ENCODE measurements at regions not wholly inside any gene's neighbourhood (a gene's known extent, or its start where the extent isn't known, plus 50 kb on each side); places are given as distances from the start of the nearest gene placed in this dataset.
"Not testable (repeated sequence)": the region's sequence is repeated elsewhere in the genome, so short reads cannot be mapped to it uniquely, and the experiment has no call there.

DNA sequence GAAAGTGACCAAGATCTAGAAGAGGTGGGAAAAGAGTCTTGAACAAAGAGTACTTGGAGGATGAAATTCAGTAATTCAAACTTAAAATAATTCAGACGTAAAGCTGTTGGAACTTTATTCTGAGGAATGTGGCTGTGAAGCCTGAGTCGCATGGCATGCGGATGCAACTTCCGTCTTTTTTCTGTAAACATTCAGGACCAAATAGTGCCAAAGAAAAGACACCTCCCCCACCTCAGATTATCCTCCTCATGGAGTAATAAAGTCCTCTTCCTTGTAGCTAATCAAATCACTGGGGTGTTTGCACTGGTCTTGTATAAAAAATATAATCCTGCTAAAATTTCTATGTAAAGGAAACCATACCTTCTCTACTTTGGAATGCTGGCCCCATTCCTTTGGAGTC lies 790.4 kb downstream of the TSN start:
- H3K36me3 ChIP-seq, result no peaks in the 10 kb centered on the region
- H3K4me3 ChIP-seq, result no peak overlapping the region
- H3K27me3 ChIP-seq, result no peaks in the 10 kb centered on the region
- no peak overlapping the region for H3K27ac ChIP-seq
- TF ChIP-seq, protein P1, sequence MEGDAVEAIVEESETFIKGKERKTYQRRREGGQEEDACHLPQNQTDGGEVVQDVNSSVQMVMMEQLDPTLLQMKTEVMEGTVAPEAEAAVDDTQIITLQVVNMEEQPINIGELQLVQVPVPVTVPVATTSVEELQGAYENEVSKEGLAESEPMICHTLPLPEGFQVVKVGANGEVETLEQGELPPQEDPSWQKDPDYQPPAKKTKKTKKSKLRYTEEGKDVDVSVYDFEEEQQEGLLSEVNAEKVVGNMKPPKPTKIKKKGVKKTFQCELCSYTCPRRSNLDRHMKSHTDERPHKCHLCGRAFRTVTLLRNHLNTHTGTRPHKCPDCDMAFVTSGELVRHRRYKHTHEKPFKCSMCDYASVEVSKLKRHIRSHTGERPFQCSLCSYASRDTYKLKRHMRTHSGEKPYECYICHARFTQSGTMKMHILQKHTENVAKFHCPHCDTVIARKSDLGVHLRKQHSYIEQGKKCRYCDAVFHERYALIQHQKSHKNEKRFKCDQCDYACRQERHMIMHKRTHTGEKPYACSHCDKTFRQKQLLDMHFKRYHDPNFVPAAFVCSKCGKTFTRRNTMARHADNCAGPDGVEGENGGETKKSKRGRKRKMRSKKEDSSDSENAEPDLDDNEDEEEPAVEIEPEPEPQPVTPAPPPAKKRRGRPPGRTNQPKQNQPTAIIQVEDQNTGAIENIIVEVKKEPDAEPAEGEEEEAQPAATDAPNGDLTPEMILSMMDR (IDR thresholded peaks at IDR 0.05), result no peak
- TF ChIP-seq POLR2A (IDR thresholded peaks at IDR 0.05), result no peak
- no peaks in the 10 kb centered on the region for H3K4me1 ChIP-seq
- DNase-seq, result no peak
- no peaks in the 10 kb centered on the region for H3K9me3 ChIP-seq

DNA sequence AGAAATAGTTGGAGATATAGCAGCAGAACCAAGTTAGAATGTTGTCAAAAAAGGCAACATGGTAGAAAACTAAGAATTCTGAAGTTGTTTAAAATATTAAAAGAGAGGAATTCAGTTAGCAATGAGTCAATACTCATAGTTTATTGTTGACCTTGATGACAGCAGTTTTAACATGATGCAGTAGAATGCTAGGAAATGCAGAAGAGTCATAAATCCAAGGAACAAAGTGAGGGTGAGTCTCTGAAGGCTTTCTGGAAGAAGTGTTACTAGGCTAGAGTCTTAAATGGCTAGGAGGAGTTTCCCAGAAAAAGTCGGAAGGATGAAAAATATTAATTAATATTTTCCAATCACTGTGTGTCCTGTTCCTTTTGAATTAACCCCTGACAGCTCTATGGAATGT lies 807.3 kb downstream of the TSN start:
- H3K4me3 ChIP-seq, result no peak overlapping the region
- no peak for TF ChIP-seq POLR2A (IDR thresholded peaks at IDR 0.05)
- TF ChIP-seq, protein P1 (IDR thresholded peaks at IDR 0.05), result no peak
- H3K4me1 ChIP-seq, result no peaks in the 10 kb centered on the region
- DNase-seq, result no peak
- H3K36me3 ChIP-seq, result no peaks in the 10 kb centered on the region
- no peaks in the 10 kb centered on the region for H3K27me3 ChIP-seq
- no peaks in the 10 kb centered on the region for H3K9me3 ChIP-seq
- H3K27ac ChIP-seq, result no peak overlapping the region

DNA sequence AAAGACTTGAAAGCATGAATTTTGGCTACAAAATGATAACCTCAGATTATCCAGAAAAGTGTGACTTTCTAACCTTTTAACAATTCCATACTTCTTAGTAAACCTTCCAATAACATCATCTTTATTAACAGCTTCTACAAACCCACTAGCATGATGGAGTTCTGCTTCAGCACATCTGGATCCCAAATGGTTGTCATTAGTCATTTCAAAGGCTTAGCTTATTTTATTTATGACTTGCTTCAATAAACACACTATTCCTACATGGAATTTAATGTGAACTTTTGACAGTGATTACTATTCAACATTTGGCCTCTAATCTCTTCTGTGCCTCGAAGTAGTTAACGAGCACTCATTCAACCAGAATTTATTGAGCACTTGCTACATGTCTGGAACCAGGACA lies 808.3 kb downstream of the TSN start:
- no peak for DNase-seq
- no peaks in the 10 kb centered on the region for H3K36me3 ChIP-seq
- H3K4me3 ChIP-seq, result no peak overlapping the region
- H3K27ac ChIP-seq, result no peak overlapping the region
- no peaks in the 10 kb centered on the region for H3K9me3 ChIP-seq
- H3K27me3 ChIP-seq, result no peaks in the 10 kb centered on the region
- TF ChIP-seq POLR2A (IDR thresholded peaks at IDR 0.05), result no peak
- TF ChIP-seq, protein P1 (IDR thresholded peaks at IDR 0.05), result no peak
- H3K4me1 ChIP-seq, result no peaks in the 10 kb centered on the region

- no peaks in the 10 kb centered on the region for H3K36me3 ChIP-seq
- no peak for TF ChIP-seq POLR2A (IDR thresholded peaks at IDR 0.05)
- TF ChIP-seq, protein P1 (IDR thresholded peaks at IDR 0.05), result no peak
- no peak overlapping the region for H3K27ac ChIP-seq
- no peaks in the 10 kb centered on the region for H3K4me1 ChIP-seq
- no peaks in the 10 kb centered on the region for H3K27me3 ChIP-seq
- DNase-seq, result no peak
- no peaks in the 10 kb centered on the region for H3K9me3 ChIP-seq
- H3K4me3 ChIP-seq, result no peak overlapping the region
Measured at GRCh38 chr2:122564843-122565242, 809.4 kb downstream of the TSN start.

DNA sequence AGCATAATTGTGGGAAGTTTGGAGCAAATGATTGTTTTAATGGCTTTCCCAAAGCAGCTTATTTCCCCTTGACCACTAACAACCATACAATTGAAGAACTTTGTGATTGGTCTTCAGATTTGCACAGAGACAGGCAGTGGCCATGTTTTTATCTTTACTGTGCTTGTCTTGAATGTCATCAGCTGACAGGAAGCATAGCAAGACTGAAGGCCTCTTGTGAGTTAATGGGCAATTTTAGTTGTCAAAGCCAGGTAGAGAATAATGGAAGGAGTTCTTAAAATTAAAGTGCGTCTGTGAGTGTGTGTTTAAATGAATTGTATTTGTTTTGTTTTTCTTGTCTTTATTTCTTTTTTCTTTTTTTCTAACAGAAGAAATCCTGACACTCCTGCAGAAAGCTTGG lies 809.9 kb downstream of the TSN start:
- no peak for DNase-seq
- no peaks in the 10 kb centered on the region for H3K4me1 ChIP-seq
- peaks cover 0 to 3% (median 0%) of the 10 kb centered on the region in 4 donors for H3K9me3 ChIP-seq
- H3K36me3 ChIP-seq, result no peaks in the 10 kb centered on the region
- H3K4me3 ChIP-seq, result no peak overlapping the region
- TF ChIP-seq POLR2A (IDR thresholded peaks at IDR 0.05), result no peak
- TF ChIP-seq, protein P1 (IDR thresholded peaks at IDR 0.05), result no peak
- no peaks in the 10 kb centered on the region for H3K27me3 ChIP-seq
- no peak overlapping the region for H3K27ac ChIP-seq

- TF ChIP-seq, protein P1 (IDR thresholded peaks at IDR 0.05), result no peak
- TF ChIP-seq POLR2A (IDR thresholded peaks at IDR 0.05), result no peak
- no peak for DNase-seq
Measured at GRCh38 chr2:122570641-122571040, 815.2 kb downstream of the TSN start.

GRCh38 chr2:122571471-122571870 lies 816.0 kb downstream of the TSN start:
- H3K27me3 ChIP-seq, H3K27ac ChIP-seq, H3K4me1 ChIP-seq, H3K36me3 ChIP-seq, DNase-seq, H3K4me3 ChIP-seq: not testable (repeated sequence)
- H3K9me3 ChIP-seq, result peaks cover 0 to 10% (median 0%) of the 10 kb centered on the region in 4 donors

More at GRCh38 chr2:122570641-122571040, 815.2 kb downstream of the TSN start:
- H3K36me3 ChIP-seq, result no peaks in the 10 kb centered on the region
- H3K9me3 ChIP-seq, result peaks cover 0 to 10% (median 0%) of the 10 kb centered on the region in 4 donors
- H3K4me3 ChIP-seq, result no peak overlapping the region
- no peaks in the 10 kb centered on the region for H3K27me3 ChIP-seq
- H3K4me1 ChIP-seq, result no peaks in the 10 kb centered on the region
- H3K27ac ChIP-seq, result no peak overlapping the region

All from Peyer's patch (tissue), 4 donors.